Brain microvascular endothelial cell (primary cell): ENCODE measurements at regions not wholly inside any gene's neighbourhood (a gene's known extent, or its start where the extent isn't known, plus 50 kb on each side); places are given as distances from the start of the nearest gene placed in this dataset.

ENCODE experiments used
- DNase-seq: peaks from one replicate; pipeline ENCODE4 v3.0.0-alpha.2; 2020
- H3K27ac ChIP-seq: fragments of 250-450 bp; sonication (Bioruptor Pico); 2 replicates; pipeline ENCODE4 v1.5.1; 2020; ENCODE audit warnings: mild to moderate bottlenecking, moderate library complexity
- H3K27me3 ChIP-seq: fragments of 250-450 bp; sonication (Bioruptor Pico); replicated peaks from 2 replicates; pipeline ENCODE4 v1.5.1; 2020; ENCODE audit warnings: mild to moderate bottlenecking
- H3K36me3 ChIP-seq: fragments of 250-450 bp; sonication (Bioruptor Pico); replicated peaks from 2 replicates; pipeline ENCODE4 v1.5.1; 2020; ENCODE audit warnings: mild to moderate bottlenecking
- H3K4me3 ChIP-seq: 2 replicates; pipeline ENCODE4 v1.5.1; 2011; ENCODE audit warnings: low read depth, mild to moderate bottlenecking, control low read depth, low read length, moderate library complexity
- in situ Hi-C: cut with HindIII; loops from 2 replicates; pipeline ENCODE4 v1.10.0; 2017; ENCODE audit warnings: low sequenced_read_pairs, low pct_ligation_motif_present
- TF ChIP-seq, protein P1 (sequence below): IDR thresholded peaks from 2 replicates; pipeline ENCODE4 v1.5.1; 2011; ENCODE audit warnings: low read depth, mild to moderate bottlenecking, moderate library complexity, low read length, control low read depth, inconsistent platforms; ENCODE audit errors: missing control alignments

DNA sequence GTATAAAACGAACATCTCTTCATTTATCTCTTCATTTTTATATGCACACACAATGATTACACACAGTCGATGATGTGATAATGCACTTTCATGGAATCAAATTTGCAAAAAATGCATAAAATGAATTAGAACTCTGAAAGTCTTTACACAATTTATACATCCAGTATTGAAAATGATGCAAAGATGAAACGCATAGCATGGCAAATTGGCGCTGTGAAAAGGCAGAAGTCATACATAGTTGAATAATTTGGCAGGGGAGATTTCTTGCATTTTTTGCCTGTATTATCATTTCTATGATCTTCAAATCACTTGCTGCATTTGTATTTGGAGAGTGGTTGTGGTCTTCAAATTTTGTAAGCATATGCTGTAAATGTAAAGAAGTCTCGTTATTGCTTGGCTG, 150.7 kb upstream of the LGALSL start:
- no peak overlapping the region for H3K4me3 ChIP-seq
- H3K27me3 ChIP-seq, result no peaks in the 10 kb centered on the region
- in situ Hi-C loops, result loop anchor here (25.0 kb wide), 1 partner anchor 266 kb away; no protein-coding TSS in a partner anchor
- no peaks in the 10 kb centered on the region for H3K36me3 ChIP-seq
- TF ChIP-seq, protein P1, sequence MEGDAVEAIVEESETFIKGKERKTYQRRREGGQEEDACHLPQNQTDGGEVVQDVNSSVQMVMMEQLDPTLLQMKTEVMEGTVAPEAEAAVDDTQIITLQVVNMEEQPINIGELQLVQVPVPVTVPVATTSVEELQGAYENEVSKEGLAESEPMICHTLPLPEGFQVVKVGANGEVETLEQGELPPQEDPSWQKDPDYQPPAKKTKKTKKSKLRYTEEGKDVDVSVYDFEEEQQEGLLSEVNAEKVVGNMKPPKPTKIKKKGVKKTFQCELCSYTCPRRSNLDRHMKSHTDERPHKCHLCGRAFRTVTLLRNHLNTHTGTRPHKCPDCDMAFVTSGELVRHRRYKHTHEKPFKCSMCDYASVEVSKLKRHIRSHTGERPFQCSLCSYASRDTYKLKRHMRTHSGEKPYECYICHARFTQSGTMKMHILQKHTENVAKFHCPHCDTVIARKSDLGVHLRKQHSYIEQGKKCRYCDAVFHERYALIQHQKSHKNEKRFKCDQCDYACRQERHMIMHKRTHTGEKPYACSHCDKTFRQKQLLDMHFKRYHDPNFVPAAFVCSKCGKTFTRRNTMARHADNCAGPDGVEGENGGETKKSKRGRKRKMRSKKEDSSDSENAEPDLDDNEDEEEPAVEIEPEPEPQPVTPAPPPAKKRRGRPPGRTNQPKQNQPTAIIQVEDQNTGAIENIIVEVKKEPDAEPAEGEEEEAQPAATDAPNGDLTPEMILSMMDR, result no peak
- no peak for DNase-seq
- H3K27ac ChIP-seq, result no peak overlapping the region

DNA sequence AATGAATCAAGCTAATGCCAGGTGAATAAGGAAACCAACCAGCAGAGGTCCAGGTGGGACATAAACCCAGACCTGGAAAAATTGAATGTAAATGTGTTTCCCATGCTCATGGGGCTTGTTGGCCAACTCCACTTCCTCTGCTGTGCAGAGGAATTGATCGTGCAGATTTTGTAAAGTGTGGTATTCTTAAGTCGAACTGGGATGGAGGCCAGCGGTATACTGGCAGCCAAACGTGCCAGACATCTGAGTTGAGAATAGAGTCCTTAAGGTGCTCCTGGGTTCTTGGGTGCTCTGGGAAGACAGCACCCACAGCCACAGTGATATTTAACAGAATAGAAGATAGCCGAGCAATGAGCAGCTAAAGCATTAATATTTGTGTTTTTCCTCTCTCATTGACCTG, 146.5 kb upstream of the LGALSL start:
- Histone ChIP-seq H3K36me3 (no peaks in the 10 kb centered on the region), H3K27ac (no peak overlapping the region), H3K27me3 (no peaks in the 10 kb centered on the region), H3K4me3 (no peak overlapping the region)
- no peak for DNase-seq
- TF ChIP-seq, protein P1, result no peak
- in situ Hi-C loops, result loop anchor here (25.0 kb wide), 1 partner anchor 270 kb away; no protein-coding TSS in a partner anchor

DNA sequence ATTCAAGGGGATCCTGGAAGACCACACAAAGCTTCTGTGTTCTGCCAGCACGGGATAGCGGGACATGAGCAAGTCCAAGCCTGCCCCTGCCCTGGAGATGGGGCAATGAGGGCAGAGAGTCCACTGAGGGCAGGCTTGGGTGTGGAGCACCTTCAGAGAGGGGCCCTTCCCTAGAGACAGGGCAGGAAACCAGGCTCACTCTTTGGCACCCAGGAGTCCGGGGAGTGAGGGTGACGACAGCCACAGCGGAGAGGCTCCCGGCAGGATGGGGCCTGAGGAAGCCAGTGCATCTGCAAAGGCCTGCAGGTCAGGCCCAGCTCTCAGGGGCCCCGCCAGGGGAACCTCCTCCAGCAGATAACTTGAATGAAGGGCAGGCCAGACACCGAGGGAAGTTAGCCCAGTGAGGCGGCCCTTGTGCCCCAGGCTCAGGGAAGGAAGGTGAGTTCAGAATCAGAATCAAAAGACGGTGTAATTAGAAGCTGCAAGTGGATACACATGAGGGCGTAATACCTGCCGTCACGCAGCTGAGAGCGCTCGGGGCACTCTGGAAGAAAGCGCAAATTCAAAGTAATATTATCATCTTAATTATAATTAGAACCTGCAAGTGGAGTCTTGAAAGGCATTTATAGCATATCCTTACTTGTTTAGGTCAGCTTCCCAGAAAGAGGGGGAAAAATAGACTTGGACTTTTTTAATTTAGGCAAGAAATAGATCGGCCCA, 142.6 kb upstream of the LGALSL start:
- TF ChIP-seq, protein P1, result no peak
- H3K4me3 ChIP-seq, result no peak overlapping the region

DNA sequence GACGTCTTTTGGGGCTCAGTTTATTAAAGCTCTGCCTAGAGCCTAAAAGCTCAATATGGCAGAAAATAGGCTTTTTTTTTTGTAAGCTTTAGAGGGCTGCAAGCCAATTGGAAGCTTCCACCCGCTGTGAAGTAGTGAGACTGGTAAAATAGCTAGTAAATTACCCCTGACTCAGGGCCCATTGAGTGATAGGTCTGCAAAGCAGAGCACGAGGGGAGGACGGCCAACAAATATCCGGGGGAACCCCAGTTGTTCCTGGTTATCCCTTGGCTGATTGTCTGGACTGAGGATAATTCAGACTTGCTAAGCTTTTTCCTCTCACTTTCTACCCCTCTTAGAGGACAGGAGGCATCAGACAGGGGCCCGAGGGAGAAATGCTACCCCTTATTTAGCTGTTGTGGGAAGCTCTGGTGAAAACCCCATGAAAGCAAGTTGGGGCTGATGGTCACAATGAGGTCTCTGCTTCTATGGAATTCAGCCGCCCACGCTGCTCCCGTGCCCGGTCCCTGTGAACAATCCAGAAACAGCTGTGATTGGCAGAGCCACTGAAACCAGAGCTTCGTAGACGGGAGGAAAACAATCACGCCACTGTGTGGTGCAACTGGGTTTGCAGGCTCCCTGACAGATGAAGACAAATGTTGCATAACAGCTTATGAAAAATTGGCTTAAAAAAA, 141.9 kb upstream of the LGALSL start:
- TF ChIP-seq, protein P1, result peak; percentile 72
- in situ Hi-C loops, result loop anchor here (25.0 kb wide), 1 partner anchor 275 kb away; no protein-coding TSS in a partner anchor
- Histone ChIP-seq H3K27ac (peak overlapping the region; percentile 75), H3K4me3 (no peak overlapping the region), H3K27me3 (peaks cover 3% of the 10 kb centered on the region), H3K36me3 (no peaks in the 10 kb centered on the region)
- DNase-seq, result peak; percentile 97

More for the DNA sequence above, 142.6 kb upstream of the LGALSL start:
- Histone ChIP-seq H3K36me3 (no peaks in the 10 kb centered on the region), H3K27me3 (peaks cover 3% of the 10 kb centered on the region), H3K27ac (peak overlapping the region; percentile 75)
- DNase-seq, result no peak
- in situ Hi-C loops, result loop anchor here (25.0 kb wide), 1 partner anchor 274 kb away; no protein-coding TSS in a partner anchor

DNA sequence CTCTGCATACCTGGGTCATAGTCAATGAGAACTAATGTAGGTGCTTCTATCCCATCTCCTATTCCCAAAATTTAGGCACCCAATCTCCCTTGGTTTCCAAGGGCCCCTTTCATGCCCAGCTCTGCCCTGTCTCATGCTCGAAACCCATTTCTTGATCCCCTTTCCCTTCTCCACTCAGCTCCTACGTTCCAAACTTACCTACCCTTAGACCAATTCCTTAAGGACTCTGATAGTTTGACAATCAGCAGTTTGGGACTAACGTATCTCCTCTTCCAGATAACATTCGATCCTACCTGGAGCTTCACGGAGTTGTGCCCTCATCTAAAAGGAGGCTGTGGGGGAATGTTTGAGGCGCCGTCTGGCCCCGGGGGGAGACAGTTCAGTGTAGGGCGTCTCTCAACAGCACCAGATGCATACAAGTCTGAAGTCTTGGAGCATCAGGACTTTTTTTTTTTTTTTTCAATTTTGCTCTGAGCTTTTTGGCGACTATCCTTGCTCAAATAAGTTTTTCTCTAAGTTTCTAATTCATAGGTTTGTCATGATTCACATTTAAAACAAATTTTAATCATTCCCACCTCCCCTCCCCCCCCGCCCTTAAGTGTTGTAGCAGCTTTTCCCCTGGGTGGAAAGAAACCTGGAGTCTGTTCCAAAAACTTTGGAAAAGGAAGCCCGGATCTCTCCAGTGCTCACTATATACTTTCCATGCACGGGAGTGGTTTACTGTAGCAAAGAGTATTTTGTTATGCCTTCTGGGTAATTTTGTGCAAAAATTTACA, 141.2 kb upstream of the LGALSL start:
- no peak for DNase-seq

More for the DNA sequence above, 141.2 kb upstream of the LGALSL start:
- Histone ChIP-seq H3K4me3 (no peak overlapping the region), H3K36me3 (no peaks in the 10 kb centered on the region), H3K27me3 (peaks cover 3% of the 10 kb centered on the region), H3K27ac (no peak overlapping the region)
- TF ChIP-seq, protein P1, result no peak
- in situ Hi-C loops, result loop anchor here (25.0 kb wide), 1 partner anchor 276 kb away; no protein-coding TSS in a partner anchor
